ENCODE measurements at regions not wholly inside any gene's neighbourhood (a gene's known extent, or its start where the extent isn't known, plus 50 kb on each side); places are given as distances from the start of the nearest gene placed in this dataset.
"Not testable (repeated sequence)": the region's sequence is repeated elsewhere in the genome, so short reads cannot be mapped to it uniquely, and the experiment has no call there.

GRCh38 chr12:131288765-131289695 lies 335.3 kb downstream of the ADGRD1 start:
- DNase-seq (ENCODE audit: low read depth) = not testable (repeated sequence)

- not testable (repeated sequence) for DNase-seq (ENCODE audit: low read depth)
Measured at GRCh38 chr12:131289807-131290206, 336.1 kb downstream of the ADGRD1 start.

- DNase-seq (ENCODE audit: low read depth) = no peak
Measured at GRCh38 chr12:131290255-131290959, 336.7 kb downstream of the ADGRD1 start.

- not testable (repeated sequence) for DNase-seq (ENCODE audit: low read depth)
Measured at GRCh38 chr12:131293071-131294015, 339.6 kb downstream of the ADGRD1 start.

- not testable (repeated sequence) for DNase-seq (ENCODE audit: low read depth)
Measured at GRCh38 chr12:131294716-131295115, 341.0 kb downstream of the ADGRD1 start.

GRCh38 chr12:131295117-131295516 lies 341.4 kb downstream of the ADGRD1 start:
- DNase-seq (ENCODE audit: low read depth) = not testable (repeated sequence)

- DNase-seq (ENCODE audit: low read depth) = not testable (repeated sequence)
Measured at GRCh38 chr12:131295559-131295958, 341.9 kb downstream of the ADGRD1 start.

GRCh38 chr12:131296136-131296535 lies 342.4 kb downstream of the ADGRD1 start:
- not testable (repeated sequence) for DNase-seq (ENCODE audit: low read depth)

- DNase-seq (ENCODE audit: low read depth) = not testable (repeated sequence)
Measured at GRCh38 chr12:131296651-131297050, 342.9 kb downstream of the ADGRD1 start.

- not testable (repeated sequence) for DNase-seq (ENCODE audit: low read depth)
Measured at GRCh38 chr12:131298526-131299369, 345.0 kb downstream of the ADGRD1 start.

GRCh38 chr12:131299370-131299701 lies 345.6 kb downstream of the ADGRD1 start:
- DNase-seq (ENCODE audit: low read depth) = not testable (repeated sequence)

- not testable (repeated sequence) for DNase-seq (ENCODE audit: low read depth)
Measured at GRCh38 chr12:131303576-131303975, 349.9 kb downstream of the ADGRD1 start.

GRCh38 chr12:131304642-131305041 lies 350.9 kb downstream of the ADGRD1 start:
- DNase-seq (ENCODE audit: low read depth) = not testable (repeated sequence)

- no peak for DNase-seq (ENCODE audit: low read depth)
Measured at GRCh38 chr12:131309700-131310099, 356.0 kb downstream of the ADGRD1 start.

GRCh38 chr12:131310227-131310969 lies 356.7 kb downstream of the ADGRD1 start:
- not testable (repeated sequence) for DNase-seq (ENCODE audit: low read depth)

GRCh38 chr12:131311279-131311722 lies 357.6 kb downstream of the ADGRD1 start:
- not testable (repeated sequence) for DNase-seq (ENCODE audit: low read depth)

- no peak for DNase-seq (ENCODE audit: low read depth)
Measured at GRCh38 chr12:131311764-131312163, 358.1 kb downstream of the ADGRD1 start.

GRCh38 chr12:131312382-131312781 lies 358.7 kb downstream of the ADGRD1 start:
- DNase-seq (ENCODE audit: low read depth) = not testable (repeated sequence)

- no peak for DNase-seq (ENCODE audit: low read depth)
Measured at GRCh38 chr12:131312793-131313545, 359.3 kb downstream of the ADGRD1 start.
